Breast epithelium (tissue), 4 donors: ENCODE measurements at regions not wholly inside any gene's neighbourhood (a gene's known extent, or its start where the extent isn't known, plus 50 kb on each side); places are given as distances from the start of the nearest gene placed in this dataset.
A peak's percentile ranks its signal among the peaks of the same experiment; 100 is the strongest.

ENCODE experiments used
- DNase-seq, 2 donors: peaks; one replicate each; pipeline ENCODE4 v3.0.0-alpha.2; 2019; ENCODE audit warnings: low spot score in 2 of 2
- H3K27ac ChIP-seq, 2 donors: fragments of 200-600 bp; sonication (generic) in 1 of 2; one replicate each; pipeline ENCODE4 v1.5.1; 2016 to 2019; ENCODE audit warnings: mild to moderate bottlenecking in 1 of 2
- H3K27me3 ChIP-seq, 2 donors: fragments of 200-600 bp; sonication (generic) in 1 of 2; one replicate each; pipeline versions ENCODE4 v1.5.1 to v1.6.0; 2017 to 2019; ENCODE audit warnings: control low read depth in 1 of 2, mild to moderate bottlenecking in 1 of 2
- H3K36me3 ChIP-seq: fragments of 200-600 bp; one replicate; pipeline ENCODE4 v1.5.1; 2019
- H3K4me1 ChIP-seq, 2 donors: fragments of 200-600 bp; sonication (generic); one replicate each; pipeline ENCODE4 v1.5.1; 2016 to 2019; ENCODE audit warnings: control low read depth in 1 of 2
- H3K4me3 ChIP-seq, 3 donors: fragments of 200-600 bp; sonication (generic); 1 replicate in 2 of 3; 2 replicates in 1 of 3; pipeline ENCODE4 v1.5.1; 2016 to 2019; ENCODE audit warnings: mild to moderate bottlenecking in 3 of 3, moderate library complexity in 2 of 3
- H3K9me3 ChIP-seq, 2 donors: fragments of 200-600 bp; sonication (generic) in 1 of 2; one replicate each; pipeline ENCODE4 v1.5.1; 2016 to 2019; ENCODE audit warnings: control low read depth in 1 of 2
- POLR2A ChIP-seq: fragments of 450-650 bp; IDR thresholded peaks from one replicate; pipeline ENCODE4 v1.6.1; 2016; ENCODE audit warnings: antibody characterized with exemption, mild to moderate bottlenecking, moderate library complexity
- POLR2AphosphoS5 ChIP-seq, 3 donors: sonication (generic); formaldehyde crosslinking; IDR thresholded peaks; one replicate each; pipeline ENCODE4 v1.6.1; 2017; ENCODE audit warnings: antibody characterized with exemption in 3 of 3
- intact Hi-C: fragments of 100-400 bp; cut with DNase I; formaldehyde crosslinking; loops from one replicate; pipeline ENCODE4 v1.15.1; 2023; ENCODE audit warnings: low total_unique reads
- TF ChIP-seq, protein P1 (sequence below), 3 donors: fragments of 450-650 bp; IDR thresholded peaks; one replicate each; pipeline ENCODE4 v1.5.1; 2016 to 2017; ENCODE audit warnings: antibody characterized with exemption in 3 of 3, mild to moderate bottlenecking in 3 of 3, moderate library complexity in 3 of 3

GRCh38 chr6:53410508-53411258 lies 61.9 kb upstream of the ELOVL5 start:
- H3K4me3 ChIP-seq, result no peak overlapping the region
- no peak for DNase-seq
- H3K27ac ChIP-seq, result no peak overlapping the region
- H3K9me3 ChIP-seq, result no peaks in the 10 kb centered on the region
- no peaks in the 10 kb centered on the region for H3K36me3 ChIP-seq
- no peaks in the 10 kb centered on the region for H3K4me1 ChIP-seq
- TF ChIP-seq, protein P1, sequence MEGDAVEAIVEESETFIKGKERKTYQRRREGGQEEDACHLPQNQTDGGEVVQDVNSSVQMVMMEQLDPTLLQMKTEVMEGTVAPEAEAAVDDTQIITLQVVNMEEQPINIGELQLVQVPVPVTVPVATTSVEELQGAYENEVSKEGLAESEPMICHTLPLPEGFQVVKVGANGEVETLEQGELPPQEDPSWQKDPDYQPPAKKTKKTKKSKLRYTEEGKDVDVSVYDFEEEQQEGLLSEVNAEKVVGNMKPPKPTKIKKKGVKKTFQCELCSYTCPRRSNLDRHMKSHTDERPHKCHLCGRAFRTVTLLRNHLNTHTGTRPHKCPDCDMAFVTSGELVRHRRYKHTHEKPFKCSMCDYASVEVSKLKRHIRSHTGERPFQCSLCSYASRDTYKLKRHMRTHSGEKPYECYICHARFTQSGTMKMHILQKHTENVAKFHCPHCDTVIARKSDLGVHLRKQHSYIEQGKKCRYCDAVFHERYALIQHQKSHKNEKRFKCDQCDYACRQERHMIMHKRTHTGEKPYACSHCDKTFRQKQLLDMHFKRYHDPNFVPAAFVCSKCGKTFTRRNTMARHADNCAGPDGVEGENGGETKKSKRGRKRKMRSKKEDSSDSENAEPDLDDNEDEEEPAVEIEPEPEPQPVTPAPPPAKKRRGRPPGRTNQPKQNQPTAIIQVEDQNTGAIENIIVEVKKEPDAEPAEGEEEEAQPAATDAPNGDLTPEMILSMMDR (IDR thresholded peaks at IDR 0.05), result peak in 1 of 3 donors; percentile 22
- TF ChIP-seq POLR2A, result no peak
- no peak for TF ChIP-seq POLR2AphosphoS5 (IDR thresholded peaks at IDR 0.05)
- H3K27me3 ChIP-seq, result no peaks in the 10 kb centered on the region
- intact Hi-C loops, result loop anchor here (5.0 kb wide), 1 partner anchor 793 kb away; no protein-coding TSS in a partner anchor

DNA sequence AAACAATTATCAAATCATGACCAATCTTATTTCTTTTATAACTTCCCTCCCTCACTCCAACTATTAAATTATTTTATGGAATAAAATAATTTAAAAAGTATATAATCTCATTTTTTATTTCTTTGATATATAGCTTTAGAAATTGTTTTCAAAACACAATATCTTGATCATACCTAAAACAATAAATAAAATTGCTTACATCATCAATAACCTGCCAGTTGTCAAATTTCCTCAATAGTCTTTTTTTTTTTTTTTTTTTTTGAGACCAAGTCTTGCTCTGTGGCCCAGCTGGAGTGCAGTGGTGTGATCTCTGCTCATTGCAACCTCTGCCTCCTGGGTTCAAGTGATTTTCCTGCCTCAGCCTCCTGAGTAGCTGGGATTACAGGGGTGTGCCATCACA lies 60.1 kb upstream of the ELOVL5 start:
- TF ChIP-seq POLR2AphosphoS5 (IDR thresholded peaks at IDR 0.05), result no peak
- TF ChIP-seq POLR2A, result no peak
- TF ChIP-seq, protein P1 (IDR thresholded peaks at IDR 0.05), result no peak
- Histone ChIP-seq H3K9me3 (no peaks in the 10 kb centered on the region), H3K36me3 (no peaks in the 10 kb centered on the region), H3K27me3 (no peaks in the 10 kb centered on the region), H3K4me3 (no peak overlapping the region), H3K4me1 (no peaks in the 10 kb centered on the region), H3K27ac (no peak overlapping the region)
- intact Hi-C loops, result no loop called here
- DNase-seq, result no peak

GRCh38 chr6:53399027-53399344 lies 50.2 kb upstream of the ELOVL5 start:
- TF ChIP-seq POLR2A, result no peak
- TF ChIP-seq POLR2AphosphoS5 (IDR thresholded peaks at IDR 0.05), result no peak
- TF ChIP-seq, protein P1 (IDR thresholded peaks at IDR 0.05), result no peak
- no peak for DNase-seq
- H3K9me3 ChIP-seq, result no peaks in the 10 kb centered on the region
- intact Hi-C loops, result no loop called here
- no peak overlapping the region for H3K4me3 ChIP-seq
- H3K4me1 ChIP-seq, result no peaks in the 10 kb centered on the region
- H3K27ac ChIP-seq, result no peak overlapping the region
- H3K36me3 ChIP-seq, result no peaks in the 10 kb centered on the region
- H3K27me3 ChIP-seq, result no peaks in the 10 kb centered on the region

- Histone ChIP-seq H3K27me3 (no peaks in the 10 kb centered on the region), H3K4me3 (no peak overlapping the region), H3K36me3 (no peaks in the 10 kb centered on the region), H3K27ac (no peak overlapping the region), H3K4me1 (no peaks in the 10 kb centered on the region), H3K9me3 (no peaks in the 10 kb centered on the region)
- DNase-seq, result no peak
- intact Hi-C loops, result no loop called here
- TF ChIP-seq POLR2A (no peak), POLR2AphosphoS5 (IDR thresholded peaks at IDR 0.05) (no peak)
- TF ChIP-seq, protein P1 (IDR thresholded peaks at IDR 0.05), result no peak
Measured at GRCh38 chr6:53398247-53399026, 49.7 kb upstream of the ELOVL5 start.
